ENCODE measurements at regions not wholly inside any gene's neighbourhood (a gene's known extent, or its start where the extent isn't known, plus 50 kb on each side); places are given as distances from the start of the nearest gene placed in this dataset.

DNA sequence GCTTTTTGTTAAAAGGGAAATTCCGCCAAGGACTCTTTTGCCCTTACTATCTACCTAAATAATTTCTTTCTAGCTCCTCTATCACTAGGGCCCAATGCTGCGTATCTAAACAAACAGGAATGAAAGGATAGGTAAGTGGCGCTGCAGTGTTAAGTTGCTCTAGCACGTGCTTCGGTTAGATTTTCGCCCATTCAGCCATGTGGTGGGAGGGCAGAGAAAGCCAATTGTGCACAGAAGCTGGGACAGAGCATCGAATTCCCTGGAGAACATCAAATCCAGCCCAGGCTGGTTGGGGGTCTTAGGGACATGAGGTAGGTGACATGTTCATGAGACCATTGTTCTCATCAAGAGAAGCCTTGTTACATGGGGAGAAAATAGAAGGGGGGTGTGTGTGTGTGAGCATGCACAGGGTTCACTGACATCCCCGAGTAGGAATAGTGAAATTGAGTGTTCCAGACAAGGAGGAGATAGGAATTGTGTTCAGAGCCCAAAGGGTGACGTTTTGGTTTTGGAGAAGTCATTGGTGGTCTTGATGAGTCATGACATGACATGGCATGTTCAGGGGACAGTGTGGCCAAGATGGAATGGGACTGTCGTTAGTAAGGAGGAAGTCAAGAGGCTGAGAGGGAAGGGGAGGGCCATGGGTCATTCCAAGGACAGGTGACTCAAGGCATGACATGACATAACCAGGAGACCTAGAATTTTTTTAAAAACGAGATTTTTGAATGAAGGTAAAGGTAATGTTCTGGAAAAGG lies 107.1 kb downstream of the TLR5 start:
- TF ChIP-seq CTCF (IDR thresholded peaks at IDR 0.05; ENCODE audit: insufficient read depth in 1 of 2, low read depth in 1 of 2, low read length in 1 of 2, severe bottlenecking in 1 of 2, unreplicated experiment in 1 of 2) = no peak
- H3K27me3 Mint-ChIP-seq (ENCODE audit: insufficient read depth, unreplicated experiment) = no peaks in the 10 kb centered on the region
- no peaks in the 10 kb centered on the region for H3K9me3 ChIP-seq
- H3K4me3 Mint-ChIP-seq (ENCODE audit: unreplicated experiment) = no peak overlapping the region
- no peak overlapping the region for H3K4me3 ChIP-seq (ENCODE audit: low read depth, low read length)
- no TSS peak for BruUV-seq (replicated peaks)
- intact Hi-C loops (cut with micrococcal nuclease; ENCODE audit: unreplicated experiment) = no loop called here
- ChIA-PET CTCF (no interaction called here), POLR2A (no interaction called here)
- H3K4me1 ChIP-seq = peaks cover 20% of the 10 kb centered on the region
- no peak overlapping the region for H3K27ac Mint-ChIP-seq (ENCODE audit: unreplicated experiment)
- H3K27me3 ChIP-seq (replicated peaks; ENCODE audit: control insufficient read depth, insufficient read depth, low read length) = no peaks in the 10 kb centered on the region
- peaks cover 9% of the 10 kb centered on the region for H3K4me1 Mint-ChIP-seq (ENCODE audit: low read depth, unreplicated experiment)
- no peaks in the 10 kb centered on the region for H3K36me3 Mint-ChIP-seq (ENCODE audit: insufficient read depth, unreplicated experiment)
- DNase-seq = no peak
- no peaks in the 10 kb centered on the region for H3K9me3 Mint-ChIP-seq (ENCODE audit: unreplicated experiment)
- no peaks in the 10 kb centered on the region for H3K36me3 ChIP-seq (ENCODE audit: control insufficient read depth, insufficient read depth, low read length)

GRCh38 chr1:223036479-223036845 lies 106.6 kb downstream of the TLR5 start:
- TF ChIP-seq CTCF (IDR thresholded peaks at IDR 0.05; ENCODE audit: insufficient read depth in 1 of 2, low read depth in 1 of 2, low read length in 1 of 2, severe bottlenecking in 1 of 2, unreplicated experiment in 1 of 2) = no peak
- POLR2A ChIA-PET = no interaction called here
- Histone ChIP-seq H3K4me1 (peaks cover 18% of the 10 kb centered on the region), H3K4me3 (ENCODE audit: low read depth, low read length) (no peak overlapping the region), H3K36me3 (ENCODE audit: control insufficient read depth, insufficient read depth, low read length) (no peaks in the 10 kb centered on the region), H3K9me3 (no peaks in the 10 kb centered on the region), H3K27me3 (replicated peaks; ENCODE audit: control insufficient read depth, insufficient read depth, low read length) (no peaks in the 10 kb centered on the region)
- no TSS peak for BruUV-seq (replicated peaks)
- no peak for DNase-seq
- no peaks in the 10 kb centered on the region for H3K9me3 Mint-ChIP-seq (ENCODE audit: unreplicated experiment)
- H3K27ac Mint-ChIP-seq (ENCODE audit: unreplicated experiment) = no peak overlapping the region
- intact Hi-C loops (cut with micrococcal nuclease; ENCODE audit: unreplicated experiment) = no loop called here
- H3K36me3 Mint-ChIP-seq (ENCODE audit: insufficient read depth, unreplicated experiment) = no peaks in the 10 kb centered on the region
- no peak overlapping the region for H3K4me3 Mint-ChIP-seq (ENCODE audit: unreplicated experiment)
- CTCF ChIA-PET = no interaction called here
- H3K27me3 Mint-ChIP-seq (ENCODE audit: insufficient read depth, unreplicated experiment) = no peaks in the 10 kb centered on the region
- peaks cover 3% of the 10 kb centered on the region for H3K4me1 Mint-ChIP-seq (ENCODE audit: low read depth, unreplicated experiment)

- no peaks in the 10 kb centered on the region for H3K27me3 ChIP-seq (replicated peaks; ENCODE audit: control insufficient read depth, insufficient read depth, low read length)
- intact Hi-C loops (cut with micrococcal nuclease; ENCODE audit: unreplicated experiment) = no loop called here
- CTCF ChIA-PET = no interaction called here
- Mint-ChIP-seq H3K27ac (ENCODE audit: unreplicated experiment) (no peak overlapping the region), H3K9me3 (ENCODE audit: unreplicated experiment) (no peaks in the 10 kb centered on the region), H3K27me3 (ENCODE audit: insufficient read depth, unreplicated experiment) (no peaks in the 10 kb centered on the region), H3K4me3 (ENCODE audit: unreplicated experiment) (no peak overlapping the region), H3K36me3 (ENCODE audit: insufficient read depth, unreplicated experiment) (no peaks in the 10 kb centered on the region), H3K4me1 (ENCODE audit: low read depth, unreplicated experiment) (no peaks in the 10 kb centered on the region)
- no TSS peak for BruUV-seq (replicated peaks)
- no peak for TF ChIP-seq CTCF (IDR thresholded peaks at IDR 0.05; ENCODE audit: insufficient read depth in 1 of 2, low read depth in 1 of 2, low read length in 1 of 2, severe bottlenecking in 1 of 2, unreplicated experiment in 1 of 2)
- H3K36me3 ChIP-seq (ENCODE audit: control insufficient read depth, insufficient read depth, low read length) = no peaks in the 10 kb centered on the region
- H3K9me3 ChIP-seq = no peaks in the 10 kb centered on the region
- POLR2A ChIA-PET = no interaction called here
- no peak overlapping the region for H3K4me3 ChIP-seq (ENCODE audit: low read depth, low read length)
- DNase-seq = no peak
- peaks cover 4% of the 10 kb centered on the region; the same call in 1 of the 2 replicates for H3K4me1 ChIP-seq
Measured at GRCh38 chr1:223037845-223038244, 105.2 kb downstream of the TLR5 start.

All from Caco-2 (cell line).